ENCODE measurements at regions not wholly inside any gene's neighbourhood (a gene's known extent, or its start where the extent isn't known, plus 50 kb on each side); places are given as distances from the start of the nearest gene placed in this dataset.
"Not testable (repeated sequence)": the region's sequence is repeated elsewhere in the genome, so short reads cannot be mapped to it uniquely, and the experiment has no call there.

- H3K27ac Mint-ChIP-seq = no peak overlapping the region
- H3K4me1 Mint-ChIP-seq = peaks cover 0 to 2% (median 0%) of the 10 kb centered on the region in 4 donors
- peaks cover 0 to 3% (median 0%) of the 10 kb centered on the region in 5 donors for H3K27me3 Mint-ChIP-seq
- H3K9me3 Mint-ChIP-seq = peaks cover 4 to 33% (median 10%) of the 10 kb centered on the region in 9 donors
- H3K4me3 Mint-ChIP-seq = no peak overlapping the region
- ATAC-seq (no peak), DNase-seq (no peak)
- peaks cover 0 to 5% (median 0%) of the 10 kb centered on the region in 3 donors for H3K36me3 Mint-ChIP-seq
- POLR2A ChIA-PET = no interaction called here
Measured at GRCh38 chr2:133624551-133624950, 56.3 kb upstream of the NCKAP5 start.

DNA sequence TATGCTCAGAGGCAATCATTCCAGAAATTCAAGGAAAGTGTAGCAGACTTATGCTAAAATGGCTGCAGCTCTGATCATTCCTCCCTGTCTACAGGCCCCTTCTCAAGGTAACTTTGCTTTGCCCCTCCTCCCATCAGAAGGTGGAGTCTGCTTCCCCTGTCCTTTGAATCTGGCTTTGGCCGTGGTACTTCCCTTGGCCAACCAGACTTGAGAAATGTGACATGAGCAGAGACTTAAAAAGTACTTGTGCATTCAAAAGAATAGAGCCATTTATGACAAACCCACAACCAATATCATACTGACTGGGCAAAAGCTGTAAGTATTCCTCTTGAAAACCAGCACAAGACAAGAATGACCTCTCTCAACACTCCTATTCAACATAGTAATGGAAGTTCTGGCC is 59.5 kb upstream of the NCKAP5 start:
- Mint-ChIP-seq H3K27ac (no peak overlapping the region), H3K4me1 (no peaks in the 10 kb centered on the region), H3K36me3 (peaks cover 0 to 5% (median 0%) of the 10 kb centered on the region in 3 donors), H3K4me3 (no peak overlapping the region), H3K9me3 (peaks cover 1 to 23% (median 7%) of the 10 kb centered on the region in 9 donors), H3K27me3 (no peaks in the 10 kb centered on the region)
- ATAC-seq (no peak), DNase-seq (no peak)
- POLR2A ChIA-PET = no interaction called here

GRCh38 chr2:133633309-133633708 is 65.0 kb upstream of the NCKAP5 start:
- POLR2A ChIA-PET = no interaction called here
- ATAC-seq (no peak), DNase-seq (no peak)
- Mint-ChIP-seq H3K4me1 (no peaks in the 10 kb centered on the region), H3K27ac (no peak overlapping the region), H3K4me3 (no peak overlapping the region), H3K27me3 (peaks cover 0 to 5% (median 0%) of the 10 kb centered on the region in 5 donors), H3K9me3 (peaks cover 0 to 8% (median 4%) of the 10 kb centered on the region in 9 donors), H3K36me3 (peaks cover 0 to 2% (median 0%) of the 10 kb centered on the region in 3 donors)

GRCh38 chr2:133633881-133634409 is 65.7 kb upstream of the NCKAP5 start:
- peaks cover 0 to 8% (median under 1%) of the 10 kb centered on the region in 9 donors for H3K9me3 Mint-ChIP-seq
- H3K36me3 Mint-ChIP-seq = peaks cover 0 to 2% (median 0%) of the 10 kb centered on the region in 3 donors
- no peak overlapping the region for H3K27ac Mint-ChIP-seq
- DNase-seq (no peak), ATAC-seq (no peak)
- no peak overlapping the region for H3K4me3 Mint-ChIP-seq
- peaks cover 0 to 5% (median 0%) of the 10 kb centered on the region in 5 donors for H3K27me3 Mint-ChIP-seq
- POLR2A ChIA-PET = no interaction called here
- H3K4me1 Mint-ChIP-seq = no peaks in the 10 kb centered on the region

GRCh38 chr2:133635131-133635530 is 66.9 kb upstream of the NCKAP5 start:
- POLR2A ChIA-PET = no interaction called here
- no peak overlapping the region for H3K27ac Mint-ChIP-seq
- ATAC-seq (no peak), DNase-seq (no peak)
- peaks cover 0 to 5% (median 0%) of the 10 kb centered on the region in 5 donors for H3K27me3 Mint-ChIP-seq
- peaks cover 0 to 2% (median 0%) of the 10 kb centered on the region in 3 donors for H3K36me3 Mint-ChIP-seq
- no peaks in the 10 kb centered on the region for H3K4me1 Mint-ChIP-seq
- H3K4me3 Mint-ChIP-seq = no peak overlapping the region
- peaks cover 0 to 6% (median 0%) of the 10 kb centered on the region in 9 donors for H3K9me3 Mint-ChIP-seq

DNA sequence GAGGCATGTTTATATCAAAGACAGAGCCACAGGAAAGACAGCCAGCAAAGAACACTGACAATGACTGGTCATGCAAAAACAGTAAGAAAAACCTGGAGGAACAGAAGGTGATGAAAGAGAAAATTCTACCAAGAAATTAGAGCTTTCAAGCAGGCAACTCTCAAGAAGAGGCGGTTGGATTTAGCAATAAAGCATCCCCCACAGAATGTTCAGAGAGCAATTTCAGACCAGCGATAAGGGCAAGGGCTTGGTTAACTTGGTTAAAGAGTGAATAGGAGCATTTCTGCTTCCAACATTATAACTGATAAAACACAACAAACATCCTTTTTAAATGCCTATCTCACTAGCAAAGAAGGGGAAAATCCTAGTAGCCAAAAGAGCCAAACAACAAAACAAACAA is 68.0 kb upstream of the NCKAP5 start:
- Mint-ChIP-seq H3K4me1 (no peaks in the 10 kb centered on the region), H3K27me3 (peaks cover 0 to 5% (median 0%) of the 10 kb centered on the region in 5 donors), H3K4me3 (no peak overlapping the region), H3K36me3 (peaks cover 0 to 2% (median 0%) of the 10 kb centered on the region in 3 donors), H3K9me3 (peaks cover 0 to 3% (median 0%) of the 10 kb centered on the region in 9 donors), H3K27ac (no peak overlapping the region)
- ATAC-seq (no peak), DNase-seq (no peak)
- POLR2A ChIA-PET = no interaction called here

DNA sequence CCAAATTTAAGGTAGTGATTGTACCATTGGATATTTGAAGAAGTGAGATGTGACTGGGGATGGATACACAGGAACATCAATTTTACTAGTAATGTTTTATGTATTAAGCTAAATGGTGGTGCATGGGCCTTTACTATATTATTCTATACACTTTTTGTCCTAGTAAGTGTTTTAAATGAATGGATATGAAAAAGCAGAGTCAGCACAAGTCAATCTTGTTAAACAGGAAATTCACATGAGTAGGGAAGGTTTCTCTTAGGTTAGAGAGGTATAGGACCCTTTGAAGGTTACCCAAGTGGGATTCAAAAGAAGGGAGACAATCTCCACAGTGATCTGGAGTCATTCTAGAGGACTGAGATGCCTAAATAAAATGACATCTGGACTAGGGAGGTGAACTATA is 71.8 kb upstream of the NCKAP5 start:
- Mint-ChIP-seq H3K27me3 (peaks cover 0 to 21% (median 2%) of the 10 kb centered on the region in 5 donors), H3K27ac (no peak overlapping the region), H3K36me3 (peaks cover 0 to 2% (median 0%) of the 10 kb centered on the region in 3 donors), H3K4me3 (no peak overlapping the region), H3K4me1 (no peaks in the 10 kb centered on the region), H3K9me3 (peaks cover 0 to 3% (median 0%) of the 10 kb centered on the region in 9 donors)
- no peak for ATAC-seq
- POLR2A ChIA-PET = no interaction called here
- no peak for DNase-seq

- POLR2A ChIA-PET = no interaction called here
- no peak overlapping the region for H3K4me3 Mint-ChIP-seq
- no peaks in the 10 kb centered on the region for H3K4me1 Mint-ChIP-seq
- no peak for DNase-seq
- H3K27me3 Mint-ChIP-seq = peaks cover 0 to 16% (median 2%) of the 10 kb centered on the region in 5 donors
- ATAC-seq = no peak
- H3K27ac Mint-ChIP-seq = no peak overlapping the region
- H3K9me3 Mint-ChIP-seq = peaks cover 0 to 11% (median 0%) of the 10 kb centered on the region in 9 donors
- H3K36me3 Mint-ChIP-seq = peaks cover 0 to under 1% (median 0%) of the 10 kb centered on the region in 3 donors
Measured at GRCh38 chr2:133641497-133641896, 73.2 kb upstream of the NCKAP5 start.

DNA sequence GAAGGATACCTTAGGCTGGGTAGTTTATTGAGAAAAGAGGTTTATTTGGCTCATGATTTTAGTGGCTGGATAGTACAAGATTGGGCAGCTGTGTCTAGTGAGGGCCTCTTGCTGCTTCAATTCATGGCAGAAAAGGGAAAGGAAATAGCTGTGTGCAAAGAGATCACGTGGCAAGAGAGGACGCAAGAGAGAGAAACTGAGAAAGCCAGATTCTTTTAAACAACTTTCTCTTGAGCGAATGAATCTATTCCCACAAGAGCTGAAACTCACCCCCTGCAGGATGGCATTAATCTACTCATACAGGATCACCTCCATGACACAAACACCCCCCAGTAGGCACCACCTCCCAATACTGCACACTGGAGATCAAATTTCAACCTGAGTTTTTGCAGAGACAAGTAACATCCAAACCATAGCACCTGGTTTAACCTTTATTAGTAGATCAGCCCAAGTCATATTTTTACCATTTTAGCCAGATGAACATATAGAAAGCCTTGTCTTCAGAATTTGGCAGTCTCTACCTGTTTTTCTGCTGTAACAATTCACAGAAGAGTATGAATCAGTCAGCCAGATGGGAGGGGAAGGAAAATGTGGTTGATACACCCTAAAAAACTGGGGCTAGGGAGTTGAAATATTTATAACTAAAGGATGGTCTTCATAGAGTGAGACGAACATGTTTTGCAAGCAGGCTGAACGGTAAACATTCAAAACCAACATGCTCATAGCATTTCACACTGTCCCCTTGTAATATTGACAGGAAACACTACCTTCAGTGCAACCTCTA is 73.9 kb upstream of the NCKAP5 start:
- POLR2A ChIA-PET = no interaction called here
- no peak for ATAC-seq
- H3K36me3 Mint-ChIP-seq = no peaks in the 10 kb centered on the region

DNA sequence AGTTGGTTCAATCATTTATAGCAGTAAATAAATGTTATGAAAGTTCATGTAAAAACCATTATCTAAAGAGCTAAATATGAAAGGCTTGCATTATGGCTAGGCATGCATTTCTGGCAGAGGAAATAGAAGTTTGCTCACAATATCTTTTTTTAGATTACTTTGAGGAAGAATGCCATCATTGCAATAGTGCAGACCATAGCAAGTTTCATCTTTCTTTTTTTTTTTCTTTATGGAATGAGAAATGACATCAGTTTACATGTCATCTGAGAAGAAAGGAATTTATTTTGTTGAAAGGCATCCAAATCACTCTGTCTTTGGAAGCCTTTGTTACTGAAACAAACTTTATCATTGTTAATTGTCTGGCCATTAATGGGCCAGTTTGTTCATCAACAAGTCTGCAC is 74.5 kb upstream of the NCKAP5 start:
- ATAC-seq = no peak
- H3K27ac Mint-ChIP-seq = no peak overlapping the region
- H3K27me3 Mint-ChIP-seq = peaks cover 0 to 21% (median 2%) of the 10 kb centered on the region in 5 donors
- DNase-seq = no peak
- H3K9me3 Mint-ChIP-seq = peaks cover 0 to 15% (median 0%) of the 10 kb centered on the region in 9 donors
- no peaks in the 10 kb centered on the region for H3K36me3 Mint-ChIP-seq
- H3K4me1 Mint-ChIP-seq = no peaks in the 10 kb centered on the region
- POLR2A ChIA-PET = no interaction called here
- H3K4me3 Mint-ChIP-seq = no peak overlapping the region

More for the DNA sequence above, 73.9 kb upstream of the NCKAP5 start:
- H3K27me3 Mint-ChIP-seq = peaks cover 0 to 17% (median 2%) of the 10 kb centered on the region in 5 donors
- H3K9me3 Mint-ChIP-seq = peaks cover 0 to 15% (median 0%) of the 10 kb centered on the region in 9 donors
- H3K4me1 Mint-ChIP-seq = no peaks in the 10 kb centered on the region
- H3K27ac Mint-ChIP-seq = no peak overlapping the region
- no peak overlapping the region for H3K4me3 Mint-ChIP-seq
- no peak for DNase-seq

DNA sequence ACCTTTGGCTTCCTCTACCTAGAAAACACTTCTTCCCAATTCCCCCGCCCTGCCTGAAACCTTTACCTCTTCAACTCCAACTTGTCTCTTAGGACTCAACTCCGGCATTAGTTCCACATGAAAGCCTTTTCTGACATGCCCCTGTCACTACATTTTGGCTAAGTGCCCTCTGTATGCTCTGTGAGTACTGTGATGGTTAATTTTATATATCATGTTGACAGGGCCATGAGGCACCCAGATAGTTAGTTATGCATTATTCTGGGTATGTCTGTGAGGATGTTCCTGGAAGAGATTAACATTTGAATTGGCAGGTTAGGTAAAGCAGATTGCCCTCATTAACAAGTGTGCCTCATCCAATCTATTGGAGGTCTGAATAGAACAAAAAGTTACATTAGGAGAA is 75.6 kb upstream of the NCKAP5 start:
- Mint-ChIP-seq H3K27me3 (peaks cover 0 to 21% (median 2%) of the 10 kb centered on the region in 5 donors), H3K4me3 (no peak overlapping the region), H3K4me1 (no peaks in the 10 kb centered on the region), H3K36me3 (no peaks in the 10 kb centered on the region), H3K9me3 (peaks cover 0 to 15% (median 0%) of the 10 kb centered on the region in 9 donors), H3K27ac (no peak overlapping the region)
- DNase-seq (no peak), ATAC-seq (no peak)
- POLR2A ChIA-PET = no interaction called here

DNA sequence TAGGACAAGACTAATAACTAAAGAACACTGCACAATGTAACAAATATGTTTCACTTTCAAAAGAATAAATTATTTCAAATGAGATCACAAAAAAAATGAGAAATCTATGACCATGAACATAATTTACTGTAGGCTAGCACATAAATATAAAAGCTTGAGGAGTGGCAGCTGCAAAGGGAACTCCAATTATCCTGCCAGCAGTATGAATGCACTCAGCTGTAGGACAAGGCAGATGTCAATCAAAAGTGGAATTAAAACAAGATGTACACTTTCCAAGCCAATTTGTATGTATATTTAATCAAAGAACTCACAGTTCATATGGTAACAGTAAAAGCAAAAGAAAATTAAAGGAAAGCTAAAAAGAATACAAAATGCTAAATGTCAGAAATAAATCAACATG is 76.6 kb upstream of the NCKAP5 start:
- no peak overlapping the region for H3K4me3 Mint-ChIP-seq
- no peak for ATAC-seq
- no peak overlapping the region for H3K27ac Mint-ChIP-seq
- peaks cover 0 to 21% (median 2%) of the 10 kb centered on the region in 5 donors for H3K27me3 Mint-ChIP-seq
- POLR2A ChIA-PET = no interaction called here
- DNase-seq = no peak
- no peaks in the 10 kb centered on the region for H3K36me3 Mint-ChIP-seq
- no peaks in the 10 kb centered on the region for H3K4me1 Mint-ChIP-seq
- peaks cover 0 to 15% (median 4%) of the 10 kb centered on the region in 9 donors for H3K9me3 Mint-ChIP-seq

- H3K36me3 Mint-ChIP-seq, DNase-seq, H3K4me3 Mint-ChIP-seq, ATAC-seq, H3K4me1 Mint-ChIP-seq, H3K27ac Mint-ChIP-seq, POLR2A ChIA-PET: not testable (repeated sequence)
- H3K27me3 Mint-ChIP-seq = peaks cover 0 to 18% (median 2%) of the 10 kb centered on the region in 5 donors
- peaks cover 0 to 22% (median 4%) of the 10 kb centered on the region in 9 donors for H3K9me3 Mint-ChIP-seq
Measured at GRCh38 chr2:133647386-133647785, 79.1 kb upstream of the NCKAP5 start.
